GM20000 (cell line): ENCODE measurements at regions not wholly inside any gene's neighbourhood (a gene's known extent, or its start where the extent isn't known, plus 50 kb on each side); places are given as distances from the start of the nearest gene placed in this dataset.

Experiments used
- DNase-seq: peaks from one replicate; pipeline ENCODE4 v3.0.0; 2012; ENCODE audit warnings: low spot score
- CTCF ChIP-seq: IDR thresholded peaks from 2 replicates; pipeline ENCODE4 v1.5.1; 2012; ENCODE audit warnings: mild to moderate bottlenecking, control low read depth; ENCODE audit errors: extremely low read depth, missing control alignments

GRCh38 chr1:87928623-87929022 lies 599.9 kb downstream of the LMO4 start:
- TF ChIP-seq CTCF: no peak
- no peak for DNase-seq

DNA sequence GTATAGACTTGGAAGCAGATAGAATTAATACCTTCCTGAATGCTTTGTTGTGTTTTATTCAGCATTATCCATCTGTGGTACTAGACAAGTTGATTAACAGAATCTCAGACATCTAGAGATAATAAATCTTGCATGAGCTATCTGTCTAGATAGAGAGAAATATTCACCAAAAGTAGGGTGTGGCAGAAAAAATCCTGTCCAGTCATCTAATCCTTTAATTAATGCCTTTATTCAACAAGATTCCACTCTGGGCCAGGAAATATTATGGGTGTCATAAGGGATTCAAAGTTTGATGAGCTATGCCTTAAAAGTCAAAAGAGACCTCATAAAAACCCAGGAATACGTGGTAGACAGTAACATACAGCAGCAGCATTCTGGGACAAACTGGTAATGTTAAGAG lies 601.2 kb downstream of the LMO4 start:
- no peak for TF ChIP-seq CTCF
- DNase-seq: no peak

GRCh38 chr1:87930796-87931195 lies 602.1 kb downstream of the LMO4 start:
- no peak for DNase-seq
- no peak for TF ChIP-seq CTCF

GRCh38 chr1:87933171-87933570 lies 604.5 kb downstream of the LMO4 start:
- DNase-seq: no peak
- TF ChIP-seq CTCF: no peak

GRCh38 chr1:87935130-87935529 lies 606.5 kb downstream of the LMO4 start:
- no peak for DNase-seq
- TF ChIP-seq CTCF: no peak

DNA sequence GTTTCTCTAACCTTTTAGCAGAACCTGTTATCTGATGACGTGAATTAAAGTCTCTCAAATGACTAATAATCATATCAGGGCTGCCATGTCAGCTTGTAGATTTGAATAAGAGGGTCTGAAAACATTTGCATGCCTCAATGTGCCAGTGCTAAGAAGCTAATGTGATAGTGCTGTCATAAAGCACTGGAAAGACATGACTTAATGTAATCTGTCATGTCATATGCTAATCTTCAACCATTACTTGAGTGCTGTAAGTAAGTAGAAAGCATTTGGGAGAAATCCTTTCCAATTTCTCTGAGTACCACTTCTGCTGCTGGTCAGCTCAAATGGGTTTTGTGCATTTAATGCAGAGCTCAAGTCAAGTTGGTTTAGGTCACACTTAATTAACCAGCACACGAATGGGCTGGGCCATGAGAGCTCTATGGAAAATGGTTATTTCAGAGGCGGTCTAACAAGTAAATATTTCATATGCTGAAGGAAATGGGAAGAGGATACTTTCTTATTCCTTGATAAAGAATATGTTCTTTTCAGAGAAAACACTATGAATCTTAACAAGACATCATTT lies 609.2 kb downstream of the LMO4 start:
- TF ChIP-seq CTCF: no peak
- no peak for DNase-seq

DNA sequence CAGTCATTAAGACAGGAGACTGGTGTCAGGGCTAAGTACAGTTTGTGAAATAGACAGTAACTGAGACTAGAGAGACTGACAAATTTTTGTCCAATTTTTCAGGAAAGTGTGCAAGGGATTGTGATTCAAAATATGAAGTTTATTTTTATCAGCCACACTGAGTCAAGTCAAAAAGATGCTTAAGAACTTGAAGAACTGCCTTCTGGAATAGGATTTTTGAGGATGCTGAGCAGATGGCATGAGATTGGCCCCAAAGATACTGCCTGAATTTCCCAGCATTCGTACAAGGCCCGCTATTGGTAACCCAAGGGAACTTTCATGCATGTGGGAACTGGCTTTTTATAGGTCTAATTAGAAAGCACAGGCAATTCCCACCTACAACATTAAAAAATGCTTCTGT lies 610.0 kb downstream of the LMO4 start:
- DNase-seq: no peak
- TF ChIP-seq CTCF: no peak

DNA sequence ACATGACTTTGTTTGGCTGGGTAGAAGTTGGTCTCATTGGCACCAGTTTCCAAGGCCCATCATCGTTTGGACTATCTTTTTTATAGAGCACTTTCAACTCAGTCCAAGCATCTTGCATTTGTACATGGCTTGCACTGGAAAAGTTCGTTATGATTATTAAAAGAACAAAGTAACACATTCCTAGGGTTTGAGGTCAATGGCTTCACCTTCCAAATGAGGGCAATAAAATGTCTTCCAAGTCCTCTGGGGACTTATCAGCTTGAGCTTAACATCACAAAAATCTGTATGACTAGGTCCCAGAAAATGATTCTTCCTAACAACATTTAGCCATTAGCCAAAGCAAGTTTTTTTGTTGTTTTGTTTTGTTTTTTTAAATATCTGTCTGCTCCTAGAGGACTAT lies 610.8 kb downstream of the LMO4 start:
- TF ChIP-seq CTCF: no peak
- DNase-seq: no peak
